Activated T-cell treated with anti-CD3 and anti-CD28 coated beads for 24 hours (primary cell): ENCODE measurements at regions not wholly inside any gene's neighbourhood (a gene's known extent, or its start where the extent isn't known, plus 50 kb on each side); places are given as distances from the start of the nearest gene placed in this dataset.

Experiments used
- DNase-seq: peaks from one replicate; pipeline ENCODE4 v3.0.0-alpha.2; 2020; ENCODE audit warnings: low read depth

DNA sequence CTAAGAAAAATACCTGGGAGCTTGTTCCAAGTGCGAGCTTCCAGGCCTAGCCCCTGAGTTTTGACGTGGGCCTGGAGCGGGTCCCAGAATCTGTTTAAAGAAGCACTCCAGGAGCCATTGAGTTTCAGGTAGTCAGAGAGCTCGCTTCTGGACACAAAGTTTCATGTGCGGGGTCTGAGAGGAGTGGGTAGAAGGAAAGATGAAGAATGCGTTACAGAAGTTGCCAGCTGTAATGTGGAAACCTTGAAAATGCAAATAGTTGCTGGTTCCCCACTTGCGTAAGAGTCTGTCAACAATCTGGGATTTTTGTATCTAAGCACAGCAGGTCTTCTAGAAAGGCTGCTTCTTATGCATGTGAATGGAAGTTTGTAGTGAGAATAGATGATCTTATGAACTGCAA, 77.5 kb upstream of the CLCN4 start:
- DNase-seq, result no peak

DNA sequence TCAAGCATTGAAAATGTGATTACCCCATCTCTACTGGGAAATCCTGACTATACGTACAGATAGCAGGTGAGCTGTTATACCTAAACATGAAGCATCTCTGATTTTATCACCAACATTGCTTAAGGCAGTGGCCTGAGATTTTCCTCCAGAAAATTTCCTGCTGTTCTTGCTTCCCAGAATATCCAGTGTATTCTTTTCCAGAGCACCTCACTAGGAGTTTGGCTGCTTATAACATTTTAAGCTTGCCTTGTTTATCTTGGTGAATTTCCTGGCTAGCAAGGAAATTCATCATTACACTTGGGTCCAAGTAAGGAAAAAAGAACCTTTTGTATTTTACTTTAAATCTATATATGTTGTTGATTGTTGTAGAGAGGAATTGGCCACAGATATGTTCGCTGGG, 73.0 kb upstream of the CLCN4 start:
- DNase-seq, result no peak

DNA sequence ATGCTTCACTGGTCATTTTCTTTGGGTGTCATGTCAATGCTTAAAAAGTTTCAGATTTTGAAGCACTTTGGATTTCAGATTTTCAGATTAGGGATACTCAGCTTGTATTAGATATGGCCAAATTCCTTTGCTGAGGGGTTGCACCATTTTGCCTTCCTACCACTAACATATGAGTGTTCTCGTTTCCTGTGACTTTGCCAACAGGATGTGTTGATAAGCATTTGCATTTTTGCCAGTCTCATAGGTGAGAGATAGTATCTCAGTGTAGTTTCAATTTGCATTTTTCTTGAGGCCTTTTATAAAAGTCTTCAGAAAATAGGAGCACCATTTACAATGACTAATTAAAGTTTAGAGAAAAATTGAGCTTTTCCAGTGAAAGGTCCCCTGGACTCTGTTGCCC, 71.6 kb upstream of the CLCN4 start:
- DNase-seq, result no peak

DNA sequence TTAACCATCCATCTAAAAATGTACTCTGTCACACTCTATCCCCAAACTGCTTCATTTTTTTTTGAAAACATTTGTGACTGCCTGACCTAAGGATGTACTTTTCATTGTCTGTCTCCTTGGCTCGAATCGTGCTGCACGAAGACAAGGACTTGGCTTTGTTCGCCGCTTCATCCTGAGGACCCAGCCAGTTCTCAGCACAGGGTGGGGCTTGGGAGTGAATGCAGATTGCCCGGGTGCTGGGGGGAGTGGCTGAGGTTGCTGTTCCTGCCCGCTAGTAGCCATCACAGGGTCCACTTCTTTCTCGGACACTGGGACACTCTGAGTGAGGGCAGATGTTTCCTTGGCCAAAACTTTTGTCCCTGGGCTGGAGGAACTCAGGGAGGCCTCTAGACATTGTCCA, 70.1 kb upstream of the CLCN4 start:
- no peak for DNase-seq

DNA sequence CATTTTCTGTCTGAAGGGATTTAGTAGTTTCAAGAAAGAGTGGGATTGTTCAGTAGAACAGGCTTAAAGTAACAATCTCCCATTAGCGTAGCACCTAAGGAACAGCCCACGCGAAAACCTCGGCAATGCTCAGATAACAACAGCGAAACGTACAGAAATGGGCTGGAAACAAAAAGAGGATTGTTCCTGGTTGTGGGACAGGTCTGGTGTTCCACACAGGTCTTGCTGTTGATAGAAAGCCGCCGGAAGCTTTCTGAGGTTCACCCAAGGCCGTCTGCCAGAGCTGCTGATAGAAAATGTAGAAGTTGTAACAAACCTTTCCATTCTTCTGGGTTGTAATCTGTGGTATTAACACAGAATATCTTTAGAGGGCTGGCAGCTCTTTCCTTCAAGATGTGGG, 69.4 kb upstream of the CLCN4 start:
- no peak for DNase-seq

DNA sequence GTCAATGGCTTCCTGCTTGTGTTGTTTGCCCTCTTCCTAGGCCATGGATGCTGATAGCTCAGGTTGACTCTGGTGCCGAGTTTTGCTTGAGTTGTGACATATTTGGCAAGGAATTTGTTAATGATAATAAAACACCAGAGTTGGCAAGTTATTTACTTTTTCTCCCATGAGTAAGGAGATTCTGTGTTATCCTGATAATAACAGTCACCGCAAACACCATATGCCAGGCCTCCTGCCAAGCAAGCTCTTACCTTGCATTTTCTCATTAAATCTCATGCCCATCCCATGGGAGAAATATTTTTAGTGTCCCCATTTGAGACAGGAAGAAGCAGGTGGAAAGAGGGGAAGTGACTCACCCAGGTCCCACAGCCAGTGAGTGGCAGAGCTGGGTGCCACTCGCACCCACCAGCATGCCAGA, 67.4 kb upstream of the CLCN4 start:
- no peak for DNase-seq

DNA sequence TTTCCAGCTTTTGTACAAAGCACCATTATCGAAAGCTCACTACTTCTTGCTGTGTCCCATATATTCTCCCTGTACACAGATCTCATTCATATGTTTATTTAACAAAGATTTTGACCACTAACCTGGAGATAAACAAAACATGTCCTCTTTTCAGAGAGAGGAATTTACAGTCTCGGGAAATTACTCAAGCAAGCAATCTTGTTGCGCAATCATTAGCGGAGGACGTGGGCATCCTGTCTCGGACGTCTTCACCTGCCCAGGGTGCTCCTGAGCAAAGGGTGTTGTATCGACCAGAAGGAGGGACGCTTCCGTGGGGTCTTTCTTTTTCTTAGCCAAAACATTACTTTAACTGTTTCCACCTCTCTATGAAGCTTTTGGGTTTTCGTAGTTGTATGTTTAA, 66.5 kb upstream of the CLCN4 start:
- DNase-seq, result no peak

DNA sequence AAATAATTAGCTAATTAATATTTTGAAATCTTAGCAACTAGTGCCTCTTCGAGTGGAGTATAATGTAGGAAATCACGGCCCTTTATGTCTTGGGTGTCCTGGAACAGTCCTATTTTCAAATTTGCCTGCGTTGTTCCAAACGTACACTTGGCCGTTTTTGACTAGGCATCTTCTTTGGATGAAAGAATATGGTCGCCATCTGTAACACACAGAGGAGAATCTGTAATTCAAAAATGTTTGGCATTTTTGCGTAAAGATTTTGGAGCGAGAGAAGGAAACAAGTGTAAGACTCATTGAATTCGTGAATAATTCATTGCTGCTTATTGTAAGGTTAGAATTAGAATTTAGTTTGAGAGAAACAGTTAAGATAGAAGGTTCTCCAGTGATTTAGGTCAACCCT, 61.5 kb upstream of the CLCN4 start:
- no peak for DNase-seq

DNA sequence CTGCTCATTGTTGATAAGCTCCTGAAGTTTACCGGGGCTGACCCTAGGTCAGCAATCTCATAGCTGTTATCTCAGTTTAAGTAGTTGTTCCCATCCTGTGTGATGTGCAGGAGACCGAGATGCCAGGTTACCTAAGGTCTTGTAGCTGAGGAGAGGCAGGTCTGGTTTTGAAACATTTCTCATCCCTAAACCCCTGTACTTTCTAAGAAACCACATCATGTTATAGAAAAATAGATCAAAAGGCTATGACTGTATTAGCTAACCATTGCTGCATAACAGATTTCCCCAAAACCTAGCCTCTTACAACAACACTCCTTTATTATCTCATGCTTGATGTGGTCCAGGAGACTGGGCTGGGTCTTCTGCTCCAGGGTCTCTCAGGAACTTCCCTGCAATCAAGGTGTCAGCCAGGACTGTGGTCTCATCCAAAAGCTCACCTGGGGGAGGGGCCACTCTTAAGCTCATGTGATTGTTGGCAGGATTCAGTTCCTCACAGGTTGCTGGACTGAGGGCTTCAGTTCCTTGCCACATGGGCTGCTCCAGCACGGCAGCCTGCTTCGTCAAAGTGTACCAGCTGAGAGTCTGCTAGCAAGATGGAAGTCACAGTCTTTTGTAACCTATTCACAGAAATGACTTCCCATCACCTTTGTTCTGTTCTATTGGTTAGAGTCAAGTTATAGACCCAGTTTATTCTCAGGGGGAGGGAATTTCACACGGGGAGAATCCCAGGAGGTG, 60.9 kb upstream of the CLCN4 start:
- no peak for DNase-seq

DNA sequence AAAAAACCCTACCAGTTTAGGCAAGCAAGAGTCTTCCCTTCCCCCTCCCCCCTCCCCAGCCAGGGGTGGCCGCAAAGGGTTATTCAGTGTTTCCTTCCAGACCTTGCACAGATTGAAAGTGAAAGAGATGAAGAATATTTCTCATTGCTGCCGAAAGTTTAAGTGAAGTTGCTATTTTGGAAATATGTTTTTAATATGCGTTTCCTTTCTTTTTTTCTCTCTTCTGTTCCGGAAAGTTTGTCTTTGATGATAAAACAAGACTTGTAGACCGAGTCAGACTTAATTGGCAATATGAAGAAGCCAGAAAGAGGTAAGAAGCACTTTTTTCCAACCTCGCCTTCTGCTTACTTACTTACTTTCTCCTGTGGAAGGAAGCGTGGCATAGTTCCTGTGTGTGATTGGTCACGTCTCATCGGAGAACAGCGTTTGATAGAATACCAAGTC, 58.5 kb upstream of the CLCN4 start:
- peak; percentile 41 for DNase-seq

DNA sequence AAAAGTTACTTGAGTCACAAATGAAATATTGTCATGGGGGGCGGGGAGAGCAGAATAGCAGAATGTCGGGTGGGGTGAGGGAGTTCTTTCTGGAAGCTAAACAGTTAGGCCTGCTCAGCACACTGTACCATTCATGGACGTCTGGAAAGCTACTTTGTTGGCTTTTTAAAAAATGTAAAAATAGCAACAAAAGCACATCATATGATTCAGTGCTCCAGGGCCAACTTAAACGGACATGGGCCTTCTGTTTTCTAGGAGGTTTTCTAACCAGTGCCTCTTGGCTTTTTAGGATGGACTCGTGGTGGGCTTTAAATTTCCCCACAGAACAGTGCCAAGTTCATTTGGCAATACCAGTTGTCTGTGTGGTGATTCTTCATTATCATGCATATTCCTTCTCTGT, 57.4 kb upstream of the CLCN4 start:
- no peak for DNase-seq

DNA sequence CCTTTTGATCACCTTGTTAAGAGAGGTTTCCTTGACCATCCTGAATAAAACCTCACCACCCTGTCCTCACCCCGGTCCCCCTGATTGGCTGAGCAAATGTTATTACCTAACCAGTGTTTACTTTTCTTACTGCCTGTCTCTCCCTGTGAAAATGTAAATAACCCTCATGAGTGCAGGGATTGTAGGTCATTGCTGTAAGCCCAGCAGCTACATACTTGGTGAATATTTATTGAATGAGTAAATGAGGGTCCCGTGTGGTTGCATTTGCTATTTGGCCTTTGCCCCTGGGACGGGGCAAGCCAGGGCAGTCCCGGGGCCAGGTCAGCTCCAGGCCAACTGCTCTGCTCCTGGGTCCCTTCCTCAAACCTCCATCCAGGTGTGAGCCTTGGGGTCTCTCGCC, 55.5 kb upstream of the CLCN4 start:
- no peak for DNase-seq

DNA sequence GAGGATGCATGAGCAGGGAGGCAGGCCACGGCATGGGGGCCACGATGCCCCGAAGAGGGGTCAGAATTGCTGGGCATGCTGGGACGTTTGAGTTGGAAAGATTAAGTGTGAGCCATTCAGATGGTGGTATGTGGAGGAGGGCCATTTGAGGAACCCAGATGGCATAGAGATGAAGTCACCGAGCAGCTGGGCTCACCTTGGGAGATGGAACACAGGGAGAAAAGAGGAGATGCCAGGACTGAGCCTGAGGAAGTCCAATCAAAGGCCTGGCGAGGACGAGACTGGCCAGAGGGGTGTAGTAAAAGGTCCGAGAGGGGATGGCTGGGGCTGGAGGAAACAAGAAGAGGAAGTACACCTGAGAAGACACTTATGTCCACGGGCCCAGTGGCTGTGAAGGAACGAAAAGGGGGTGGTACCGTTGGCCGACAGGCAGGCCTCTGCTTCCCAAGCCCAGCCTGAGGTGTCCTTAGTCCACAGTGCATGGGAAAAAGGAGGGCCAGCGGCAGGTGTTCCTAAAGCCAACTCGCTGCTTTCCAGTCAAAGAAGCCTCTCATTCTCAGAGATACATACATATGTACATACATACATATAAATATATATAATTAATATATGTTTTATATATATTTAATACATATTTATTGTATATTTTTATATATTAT, 54.6 kb upstream of the CLCN4 start:
- DNase-seq, result no peak

DNA sequence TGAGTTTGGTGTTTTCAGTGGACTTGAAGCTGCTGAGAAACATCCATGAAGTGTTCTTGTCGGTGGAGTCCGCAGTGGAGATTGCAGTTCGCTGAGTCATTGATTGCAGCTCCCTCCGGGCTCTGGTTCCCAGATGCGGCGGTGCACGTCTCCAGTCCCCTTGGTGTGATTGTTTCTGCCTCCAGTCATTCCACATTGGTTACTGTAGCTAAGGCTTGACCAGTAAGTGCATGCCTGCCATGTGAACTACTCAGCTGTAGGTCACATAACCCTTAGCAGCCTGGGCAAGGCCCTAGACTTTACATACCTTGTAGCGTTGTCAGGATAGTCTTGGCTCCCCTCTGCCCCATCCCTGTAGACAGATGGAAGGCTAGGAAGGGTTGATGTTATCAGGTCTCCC, 53.8 kb upstream of the CLCN4 start:
- no peak for DNase-seq

DNA sequence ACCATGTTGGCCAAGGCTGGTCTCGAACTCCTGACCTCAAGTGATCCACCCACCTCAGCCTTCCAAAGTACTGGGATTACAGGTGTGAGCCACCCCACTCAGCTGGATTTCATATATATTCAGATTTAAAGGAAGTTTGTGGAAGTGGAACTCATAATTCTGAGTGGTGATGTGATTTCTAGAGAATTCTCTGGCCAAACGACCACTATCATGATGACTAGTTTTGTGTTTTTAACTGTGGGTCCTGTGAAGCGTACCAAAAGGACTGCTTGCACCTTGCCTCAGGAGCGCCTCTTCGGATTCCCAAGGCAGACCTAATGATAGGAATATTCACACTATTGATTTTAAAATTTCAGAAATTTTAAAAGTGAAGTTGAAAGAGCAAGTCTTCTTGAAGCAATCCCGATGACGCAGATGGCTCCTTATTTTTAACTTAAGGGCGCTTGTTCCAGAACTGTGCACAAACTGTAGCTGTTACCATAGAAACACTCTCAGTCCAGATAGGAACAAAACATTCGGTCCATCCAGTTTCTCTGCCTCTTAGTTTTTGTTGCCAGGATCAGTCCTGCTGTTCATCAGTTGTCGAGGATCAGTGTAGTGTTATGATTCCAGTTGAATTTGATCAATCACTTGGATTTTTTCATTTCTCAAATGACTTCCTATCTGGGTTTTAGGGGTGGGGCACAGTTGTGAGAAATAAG, 51.7 kb upstream of the CLCN4 start:
- DNase-seq, result no peak

DNA sequence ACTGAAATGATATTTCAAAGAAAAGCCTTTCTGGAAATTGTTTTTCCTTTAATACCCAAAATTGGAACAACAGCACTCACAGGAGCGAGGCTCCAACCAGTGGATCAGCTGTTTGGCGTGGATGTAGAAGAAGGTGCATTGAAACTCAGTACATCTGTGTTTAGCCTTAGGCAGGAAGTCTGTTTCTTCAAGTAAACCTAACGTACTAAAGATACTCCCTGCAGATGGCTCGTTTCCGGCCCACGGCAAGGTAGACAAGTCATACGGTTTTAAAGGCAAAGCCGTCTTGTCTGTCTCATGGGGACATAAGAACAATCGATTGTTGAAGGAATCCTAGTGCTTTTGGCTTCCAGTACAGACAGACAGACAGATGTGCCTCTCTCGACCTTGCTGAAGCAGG, 50.0 kb upstream of the CLCN4 start:
- peak; percentile 31 for DNase-seq
